K562 (cell line): ENCODE measurements at regions not wholly inside any gene's neighbourhood (a gene's known extent, or its start where the extent isn't known, plus 50 kb on each side); places are given as distances from the start of the nearest gene placed in this dataset.

Source experiments
- BACH1 ChIP-seq: fragments of 200-800 bp; sonication (Bioruptor generic); IDR thresholded peaks from 2 replicates; pipeline ENCODE4 v1.6.1; 2016; ENCODE audit warnings: missing genetic modification characterization, missing compliant biosample characterization
- CTCF ChIP-seq, 3 experiments: IDR thresholded peaks in 2 of 3; conservative IDR thresholded peaks in 1 of 3; 2 replicates each; pipeline ENCODE4 v1.5.1; 2011 to 2012; ENCODE audit warnings: low read length in 3 of 3, mild to moderate bottlenecking in 3 of 3, control low read depth in 2 of 3, improper control_type of control experiment in 1 of 3, inconsistent platforms in 1 of 3, low read depth in 1 of 3, mixed read lengths in 1 of 3, moderate library complexity in 1 of 3; ENCODE audit not compliant: insufficient read depth in 2 of 3
- MAX ChIP-seq: sonication (generic); formaldehyde crosslinking; IDR thresholded peaks from 2 replicates; pipeline ENCODE4 v1.9.0; 2022; ENCODE audit warnings: mild to moderate bottlenecking, missing genetic modification reagents
- POLR2A ChIP-seq: fragments of 450-650 bp; conservative IDR thresholded peaks from 2 replicates; pipeline ENCODE4 v1.6.1; 2016
- SAFB2 ChIP-seq: fragments of 200-400 bp; formaldehyde crosslinking; IDR thresholded peaks from 2 replicates; pipeline ENCODE4 v1.6.1; 2018; ENCODE audit warnings: borderline replicate concordance, low read length, low read depth, moderate library complexity; ENCODE audit not compliant: severe bottlenecking
- ZNF143 ChIP-seq: sonication (generic); formaldehyde crosslinking; IDR thresholded peaks from 2 replicates; pipeline ENCODE4 v1.9.0; 2022; ENCODE audit warnings: mild to moderate bottlenecking, missing genetic modification reagents

- TF ChIP-seq ZNF143 (CRISPR knock-in tag) (no peak), CTCF (IDR thresholded peaks at IDR 0.05 in 2 of 3, conservative IDR thresholded peaks at IDR 0.05 in 1 of 3; ENCODE audit: insufficient read depth in 2 of 3, low read depth in 1 of 3, low read length in 3 of 3) (no peak), SAFB2 (no peak), MAX (CRISPR knock-in tag) (no peak), POLR2A (no peak), BACH1 (tag) (no peak)
These were observed 142.6 kb downstream of the MAP3K7 start for GRCh38 chr6:90444160-90444714.
